Panc1 (cell line): ENCODE measurements at regions not wholly inside any gene's neighbourhood (a gene's known extent, or its start where the extent isn't known, plus 50 kb on each side); places are given as distances from the start of the nearest gene placed in this dataset.

Experiments
- ATAC-seq: fragments of 200-7000 bp; cut with Tn5 transposase; 2 replicates; pipeline ENCODE4 v1.9.1; 2020; ENCODE audit warnings: mild to moderate bottlenecking, moderate library complexity
- BruUV-seq: library from RNA; stranded (reverse); fragments of 400-500 nt; replicated peaks from 2 replicates; lab custom pipeline; 2021; lab: Mats Ljungman, UMichigan
- CTCF ChIA-PET: fragments of 300-600 bp; sonication (Branson Sonifier 250); formaldehyde crosslinking; loops from one replicate; lab custom pipeline; 2022; ENCODE audit warnings: antibody characterized with exemption; lab: Charles Lee
- POLR2A ChIA-PET: fragments of 300-600 bp; sonication (Branson Sonifier 250); formaldehyde crosslinking; loops from one replicate; lab custom pipeline; 2022; ENCODE audit warnings: antibody characterized with exemption; lab: Charles Lee
- DNase-seq: peaks from one replicate; pipeline ENCODE4 v3.0.0-alpha.2; 2010; ENCODE audit warnings: low read depth, low spot score
- H3K27ac ChIP-seq: 2 replicates; pipeline ENCODE4 v1.5.1; 2011; ENCODE audit warnings: mild to moderate bottlenecking, low read length, inconsistent platforms
- H3K27me3 ChIP-seq: fragments of 200-500 bp; sonication (Bioruptor generic); 2 replicates; pipeline ENCODE4 v1.6.0; 2014; ENCODE audit warnings: low read length, inconsistent platforms; ENCODE audit not compliant: control insufficient read depth, insufficient read depth
- H3K36me3 ChIP-seq: fragments of 200-500 bp; sonication (Bioruptor generic); 2 replicates; pipeline ENCODE4 v1.5.1; 2014; ENCODE audit warnings: inconsistent platforms, mild to moderate bottlenecking, low read length, moderate library complexity; ENCODE audit not compliant: control insufficient read depth, insufficient read depth
- H3K4me1 ChIP-seq: 2 replicates; pipeline ENCODE4 v1.5.1; 2011; ENCODE audit warnings: inconsistent platforms, mild to moderate bottlenecking, low read length, moderate library complexity; ENCODE audit not compliant: control insufficient read depth, insufficient read depth
- H3K4me3 ChIP-seq, 2 experiments: 2 replicates each; pipeline ENCODE4 v1.5.1; 2011 to 2012; ENCODE audit warnings: low read depth in 2 of 2, low read length in 2 of 2, mild to moderate bottlenecking in 2 of 2, inconsistent platforms in 1 of 2, moderate library complexity in 1 of 2
- H3K9me3 ChIP-seq: fragments of 200-500 bp; sonication (Bioruptor generic); 2 replicates; pipeline ENCODE4 v1.5.1; 2014; ENCODE audit warnings: low read depth, mild to moderate bottlenecking, inconsistent platforms, low read length, moderate library complexity; ENCODE audit not compliant: control insufficient read depth, insufficient read depth
- CTCF ChIP-seq: fragments of 450-650 bp; IDR thresholded peaks from 2 replicates; pipeline ENCODE4 v1.5.1; 2017; ENCODE audit warnings: mild to moderate bottlenecking
- POLR2AphosphoS5 ChIP-seq: IDR thresholded peaks from 2 replicates; pipeline ENCODE4 v1.6.1; 2012; ENCODE audit warnings: mild to moderate bottlenecking, low read depth, low read length, moderate library complexity
- REST ChIP-seq, 2 experiments: IDR thresholded peaks; 2 replicates each; pipeline ENCODE4 v1.6.1; 2011 to 2012; ENCODE audit warnings: low read depth in 2 of 2, control low read depth in 1 of 2, low read length in 1 of 2, mild to moderate bottlenecking in 1 of 2, moderate library complexity in 1 of 2; ENCODE audit not compliant: insufficient read depth in 1 of 2
- SIN3A ChIP-seq: IDR thresholded peaks from 2 replicates; pipeline ENCODE4 v1.6.1; 2012; ENCODE audit warnings: low read depth, mild to moderate bottlenecking, low read length, moderate library complexity, borderline replicate concordance; ENCODE audit not compliant: insufficient read depth
- TCF7L2 ChIP-seq: IDR thresholded peaks from 2 replicates; pipeline ENCODE4 v1.6.1; 2011; ENCODE audit warnings: mild to moderate bottlenecking, low read depth, low read length, inconsistent platforms
- in situ Hi-C: cut with HindIII; loops from 2 replicates; pipeline ENCODE4 v1.10.0; 2016; ENCODE audit warnings: low sequenced_read_pairs, low pct_unique_long_range_greater_than_20kb
- intact Hi-C: fragments of 100-400 bp; cut with micrococcal nuclease; formaldehyde crosslinking; loops from one replicate; pipeline ENCODE4 v1.10.0; 2022; ENCODE audit not compliant: unreplicated experiment

- ATAC-seq, result no peak
- Histone ChIP-seq H3K4me1 (no peaks in the 10 kb centered on the region), H3K4me3 (no peak overlapping the region), H3K27ac (no peak overlapping the region), H3K9me3 (no peaks in the 10 kb centered on the region), H3K27me3 (no peaks in the 10 kb centered on the region), H3K36me3 (no peaks in the 10 kb centered on the region)
- BruUV-seq, result no TSS peak
- in situ Hi-C loops, result no loop called here
- TF ChIP-seq CTCF (no peak), REST (IDR thresholded peaks at IDR 0.05; ENCODE audit: insufficient read depth in 1 of 2, low read depth in 2 of 2, low read length in 1 of 2) (no peak), TCF7L2 (no peak), POLR2AphosphoS5 (no peak), SIN3A (no peak)
- ChIA-PET CTCF (no interaction called here), POLR2A (no interaction called here)
- DNase-seq, result no peak
- intact Hi-C loops, result no loop called here
Measured at GRCh38 chr7:67916571-67917436, 920.2 kb downstream of the TYW1 start.

GRCh38 chr7:67917437-67917755 lies 920.8 kb downstream of the TYW1 start:
- CTCF ChIA-PET, result no interaction called here
- Histone ChIP-seq H3K36me3 (no peaks in the 10 kb centered on the region), H3K4me3 (no peak overlapping the region), H3K27ac (no peak overlapping the region), H3K27me3 (no peaks in the 10 kb centered on the region), H3K9me3 (no peaks in the 10 kb centered on the region), H3K4me1 (no peaks in the 10 kb centered on the region)
- in situ Hi-C loops, result no loop called here
- intact Hi-C loops, result no loop called here
- BruUV-seq, result no TSS peak
- no peak for TF ChIP-seq SIN3A
- TF ChIP-seq TCF7L2, result no peak
- no peak for TF ChIP-seq REST (IDR thresholded peaks at IDR 0.05; ENCODE audit: insufficient read depth in 1 of 2, low read depth in 2 of 2, low read length in 1 of 2)
- no peak for TF ChIP-seq POLR2AphosphoS5
- no peak for TF ChIP-seq CTCF
- ATAC-seq (no peak), DNase-seq (no peak)
- POLR2A ChIA-PET, result no interaction called here
